Stromal cell of bone marrow (primary cell): ENCODE measurements at regions not wholly inside any gene's neighbourhood (a gene's known extent, or its start where the extent isn't known, plus 50 kb on each side); places are given as distances from the start of the nearest gene placed in this dataset.

Source experiments
- DNase-seq: peaks from one replicate; pipeline ENCODE4 v3.0.0-alpha.2; 2012; ENCODE audit warnings: low read depth

GRCh38 chrX:40277672-40278071 is 179.9 kb upstream of the BCOR start:
- no peak for DNase-seq

GRCh38 chrX:40273356-40274050 is 175.7 kb upstream of the BCOR start:
- DNase-seq: no peak

- no peak for DNase-seq
Observed at GRCh38 chrX:40272776-40273175, 175.0 kb upstream of the BCOR start.

GRCh38 chrX:40272141-40272540 is 174.4 kb upstream of the BCOR start:
- DNase-seq: no peak

- DNase-seq: no peak
Observed at GRCh38 chrX:40268188-40268520, 170.4 kb upstream of the BCOR start.

- DNase-seq: no peak
Observed at GRCh38 chrX:40267334-40268187, 169.8 kb upstream of the BCOR start.

GRCh38 chrX:40266490-40267333 is 169.0 kb upstream of the BCOR start:
- DNase-seq: no peak

- no peak for DNase-seq
Observed at GRCh38 chrX:40265936-40266335, 168.2 kb upstream of the BCOR start.

- DNase-seq: no peak
Observed at GRCh38 chrX:40263014-40263560, 165.3 kb upstream of the BCOR start.

- no peak for DNase-seq
Observed at GRCh38 chrX:40262157-40263013, 164.6 kb upstream of the BCOR start.

- DNase-seq: no peak
Observed at GRCh38 chrX:40261833-40262156, 164.0 kb upstream of the BCOR start.

- DNase-seq: no peak
Observed at GRCh38 chrX:40260146-40260747, 162.5 kb upstream of the BCOR start.

- DNase-seq: no peak
Observed at GRCh38 chrX:40258909-40259308, 161.2 kb upstream of the BCOR start.

GRCh38 chrX:40253771-40254170 is 156.0 kb upstream of the BCOR start:
- no peak for DNase-seq

- DNase-seq: no peak
Observed at GRCh38 chrX:40249582-40249981, 151.8 kb upstream of the BCOR start.

- DNase-seq: no peak
Observed at GRCh38 chrX:40248822-40249221, 151.1 kb upstream of the BCOR start.

- no peak for DNase-seq
Observed at GRCh38 chrX:40247848-40248622, 150.3 kb upstream of the BCOR start.

GRCh38 chrX:40247382-40247781 is 149.6 kb upstream of the BCOR start:
- no peak for DNase-seq

- peak; percentile 21 for DNase-seq
Observed at GRCh38 chrX:40245488-40246071, 147.8 kb upstream of the BCOR start.

- no peak for DNase-seq
Observed at GRCh38 chrX:40244980-40245379, 147.2 kb upstream of the BCOR start.
